Activated CD4-positive, alpha-beta T cell treated with anti-CD3 and anti-CD28 coated beads, Interleukin-2, amount 50 U/mL, for 4 hours (primary cell): ENCODE measurements at regions not wholly inside any gene's neighbourhood (a gene's known extent, or its start where the extent isn't known, plus 50 kb on each side); places are given as distances from the start of the nearest gene placed in this dataset.
"Not testable (repeated sequence)": the region's sequence is repeated elsewhere in the genome, so short reads cannot be mapped to it uniquely, and the experiment has no call there.

Experiments
- DNase-seq, 2 experiments: peaks; one replicate each; pipeline ENCODE4 v3.0.0-alpha.2; 2020

DNA sequence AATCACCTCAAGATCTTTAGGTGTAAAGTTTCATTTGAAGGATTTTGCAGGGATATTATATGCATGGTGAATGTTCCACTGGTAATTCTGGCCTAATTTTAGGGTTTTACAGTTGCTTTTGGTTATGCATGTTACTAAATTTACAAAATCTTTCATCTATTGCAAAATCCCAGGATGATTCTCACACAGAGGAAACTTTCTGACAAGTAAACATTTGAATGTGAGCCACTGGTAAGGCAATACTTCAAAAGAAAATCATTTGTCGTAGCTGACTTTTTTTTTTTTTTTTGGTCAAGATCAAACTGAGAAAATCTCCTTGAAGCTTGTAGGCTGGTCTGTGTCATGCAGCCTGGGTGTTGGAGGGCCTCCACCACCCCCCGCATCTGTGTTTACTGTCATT, 141.9 kb upstream of the EXOC2 start:
- DNase-seq = no peak

DNA sequence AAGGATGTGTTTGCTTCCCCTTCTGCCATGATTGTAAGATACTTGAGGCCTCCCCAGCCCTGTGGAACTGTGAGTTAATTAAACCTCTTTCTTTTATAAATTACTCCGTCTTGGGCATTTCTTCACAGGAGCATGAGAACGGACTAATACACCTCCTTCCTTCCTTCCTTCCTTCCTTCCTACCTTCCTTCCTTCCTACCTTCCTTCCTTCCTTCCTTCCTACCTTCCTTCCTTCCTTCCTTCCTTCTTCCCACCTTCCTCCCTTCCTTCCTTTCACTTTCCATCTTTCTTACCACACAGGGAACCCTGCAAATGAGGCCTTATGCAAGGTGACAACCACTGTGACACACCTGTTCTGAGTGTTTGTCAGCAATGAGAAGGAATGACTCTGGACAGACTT, 141.3 kb upstream of the EXOC2 start:
- DNase-seq = no peak

DNA sequence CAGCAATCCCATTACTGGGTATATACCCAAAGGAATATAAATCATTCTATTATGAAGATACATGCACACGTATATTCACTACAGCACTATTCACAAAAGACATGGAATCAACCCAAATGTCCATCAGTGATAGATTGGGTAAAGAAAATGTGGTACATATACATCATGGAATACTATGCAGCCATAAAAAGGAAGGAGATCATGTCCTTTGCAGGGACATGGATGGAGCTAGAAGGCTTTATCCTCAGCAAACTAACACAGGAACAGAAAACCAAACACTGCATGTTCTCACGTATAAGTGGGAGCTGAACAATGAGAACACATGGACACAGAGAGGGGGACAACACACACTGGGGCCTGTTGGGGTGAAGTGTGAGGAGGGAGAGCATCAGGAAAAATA, 139.9 kb upstream of the EXOC2 start:
- DNase-seq = not testable (repeated sequence)

DNA sequence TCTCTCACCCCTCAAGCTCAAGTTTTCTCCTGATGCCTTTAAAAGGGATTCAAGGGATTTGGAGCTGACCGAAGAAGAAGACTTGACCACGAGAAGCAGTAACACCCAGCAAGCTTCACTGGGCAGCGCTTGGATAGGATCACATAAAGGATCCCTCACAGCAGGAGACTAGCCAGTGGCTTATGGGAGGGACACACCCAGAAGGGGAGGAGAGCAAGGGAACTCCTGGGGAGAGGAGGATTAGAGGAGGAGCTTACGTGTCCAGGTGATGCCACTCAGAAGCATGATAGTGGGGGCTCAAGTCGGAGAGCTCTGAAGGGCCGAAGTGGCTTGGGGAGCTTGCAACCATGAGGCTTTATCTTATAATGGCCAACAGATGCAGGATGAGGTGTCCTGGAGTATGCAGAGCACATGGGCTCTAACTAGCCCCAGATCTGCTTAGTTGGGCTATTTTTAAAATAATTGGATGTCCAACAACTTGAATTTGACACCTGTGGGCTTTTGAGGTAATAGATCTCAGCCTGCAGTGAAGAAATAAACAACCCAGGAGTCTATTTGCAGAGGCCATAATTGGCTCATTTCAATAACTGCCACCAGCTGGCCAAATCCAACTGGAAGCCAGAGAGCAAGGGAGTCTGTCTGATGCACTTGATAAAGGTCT, 137.9 kb upstream of the EXOC2 start:
- no peak for DNase-seq

DNA sequence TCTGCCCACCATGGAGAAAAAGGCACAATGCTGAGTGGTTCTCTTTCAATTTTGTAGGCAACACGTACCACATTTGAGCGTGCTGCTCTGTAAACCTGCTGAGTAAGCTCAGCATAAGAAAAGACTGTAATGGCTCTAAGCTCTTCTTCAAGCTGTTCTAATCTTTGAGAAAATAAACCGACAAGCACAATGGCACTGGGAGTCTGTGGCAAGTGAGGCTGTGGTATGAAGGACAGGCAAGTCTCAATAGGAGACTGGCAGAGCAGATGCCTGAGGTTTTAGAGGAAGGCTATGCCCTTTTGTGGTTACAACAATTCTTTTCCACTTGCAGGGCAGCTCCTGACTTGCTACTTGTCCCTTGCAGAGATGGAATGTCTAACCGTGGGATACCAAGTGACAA, 136.7 kb upstream of the EXOC2 start:
- no peak for DNase-seq

DNA sequence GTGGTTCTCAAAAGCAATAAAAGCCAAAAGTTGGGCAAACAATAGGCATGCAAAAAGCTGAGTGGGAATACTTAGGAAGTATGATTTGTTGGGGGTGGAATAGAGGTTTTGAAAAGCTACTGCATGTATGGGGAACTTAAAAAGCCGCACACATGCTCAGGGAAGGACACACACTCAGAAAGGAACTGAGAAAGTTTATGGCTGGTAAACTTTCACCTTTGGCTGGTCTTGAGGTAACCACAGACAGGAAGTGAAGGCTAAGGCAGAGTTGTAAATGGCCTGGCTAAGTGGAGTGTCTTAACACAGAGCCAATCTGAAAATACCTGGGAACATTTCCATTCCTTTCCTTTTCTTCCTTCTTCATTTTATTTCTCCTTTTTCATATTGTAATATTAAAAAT, 134.5 kb upstream of the EXOC2 start:
- no peak for DNase-seq

DNA sequence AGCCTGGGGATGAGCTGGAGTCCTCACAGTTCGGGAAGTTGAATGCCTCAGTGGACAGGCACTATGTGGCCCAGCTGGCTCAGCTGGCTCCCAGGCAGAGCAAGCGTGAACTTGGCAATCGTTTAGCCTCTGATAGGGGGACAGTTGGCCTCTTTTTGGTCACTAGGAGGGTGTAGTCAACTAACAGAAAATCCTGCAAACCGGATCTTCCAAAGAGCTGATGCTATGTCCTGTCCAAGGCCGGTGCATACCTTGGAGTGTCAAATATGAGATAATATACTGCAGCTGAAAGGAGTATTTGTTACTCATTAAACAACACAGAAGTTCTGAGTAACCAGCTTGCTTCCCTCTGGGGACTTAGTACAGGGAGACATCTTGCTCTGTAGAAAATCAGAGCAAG, 126.2 kb upstream of the EXOC2 start:
- DNase-seq = no peak

DNA sequence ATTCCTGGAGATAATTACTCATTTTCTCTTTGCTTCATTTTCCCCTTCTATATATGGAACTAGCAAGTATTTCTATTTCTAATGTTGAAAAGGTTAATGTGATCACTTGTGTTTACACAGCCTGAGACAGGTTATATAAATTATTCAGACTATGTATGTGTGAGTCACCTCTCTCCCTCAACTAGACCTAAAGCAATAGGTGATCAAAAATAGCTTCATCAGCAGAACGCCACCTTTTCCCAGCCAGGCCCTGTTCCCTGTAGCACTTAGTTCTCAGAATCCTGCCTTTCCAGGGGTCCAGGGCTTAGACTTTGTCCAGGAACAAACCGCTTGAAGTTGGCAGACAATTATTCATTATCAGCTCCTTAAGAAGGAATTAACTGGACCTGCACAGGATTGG, 125.3 kb upstream of the EXOC2 start:
- DNase-seq = no peak

DNA sequence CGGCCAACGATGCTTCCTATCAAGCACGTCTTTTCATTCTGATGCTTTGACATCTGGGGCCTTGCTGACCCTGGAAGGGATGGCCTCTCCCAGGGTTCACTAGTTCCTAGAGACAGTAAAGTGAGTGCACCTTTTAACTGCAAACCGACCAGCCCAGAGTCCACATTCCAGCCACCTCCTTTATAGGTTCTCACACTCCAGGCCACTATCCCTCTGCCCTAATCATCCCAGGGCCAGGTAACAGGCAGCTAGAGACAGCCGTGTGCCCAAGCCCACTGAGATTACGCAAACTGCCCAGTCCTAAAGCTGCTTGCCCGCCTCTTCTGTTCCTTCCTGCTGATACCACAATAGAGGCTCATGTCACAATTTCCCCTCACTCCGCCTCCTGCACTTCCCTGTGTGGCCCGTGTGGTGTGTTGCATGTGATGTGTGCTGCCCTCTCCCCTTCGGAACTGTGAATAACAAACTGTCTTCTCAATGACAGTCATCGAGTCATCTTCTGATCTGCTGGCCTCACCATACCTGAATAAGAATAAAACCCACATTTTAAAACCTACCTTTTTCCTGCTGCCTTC, 123.7 kb upstream of the EXOC2 start:
- peak in 1 of 2 experiments; percentile 2 for DNase-seq

DNA sequence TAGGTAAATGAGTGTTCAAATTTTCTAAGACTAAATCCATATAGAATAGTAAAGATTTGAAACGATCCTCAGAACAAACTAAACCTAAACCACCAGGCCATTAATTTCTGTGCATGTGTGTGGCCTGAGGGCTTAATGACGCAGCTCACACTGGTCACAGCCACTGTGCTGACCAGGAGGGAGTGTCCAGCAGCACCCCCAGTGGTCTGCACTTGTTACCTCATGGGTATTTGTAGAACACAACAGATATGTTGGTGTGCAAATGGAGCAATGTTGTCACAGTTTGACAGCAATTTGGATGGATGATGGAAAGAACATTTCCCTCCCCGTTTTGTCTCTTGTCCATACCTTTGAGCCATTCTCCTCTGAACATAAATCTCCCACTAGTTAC, 122.4 kb upstream of the EXOC2 start:
- no peak for DNase-seq

DNA sequence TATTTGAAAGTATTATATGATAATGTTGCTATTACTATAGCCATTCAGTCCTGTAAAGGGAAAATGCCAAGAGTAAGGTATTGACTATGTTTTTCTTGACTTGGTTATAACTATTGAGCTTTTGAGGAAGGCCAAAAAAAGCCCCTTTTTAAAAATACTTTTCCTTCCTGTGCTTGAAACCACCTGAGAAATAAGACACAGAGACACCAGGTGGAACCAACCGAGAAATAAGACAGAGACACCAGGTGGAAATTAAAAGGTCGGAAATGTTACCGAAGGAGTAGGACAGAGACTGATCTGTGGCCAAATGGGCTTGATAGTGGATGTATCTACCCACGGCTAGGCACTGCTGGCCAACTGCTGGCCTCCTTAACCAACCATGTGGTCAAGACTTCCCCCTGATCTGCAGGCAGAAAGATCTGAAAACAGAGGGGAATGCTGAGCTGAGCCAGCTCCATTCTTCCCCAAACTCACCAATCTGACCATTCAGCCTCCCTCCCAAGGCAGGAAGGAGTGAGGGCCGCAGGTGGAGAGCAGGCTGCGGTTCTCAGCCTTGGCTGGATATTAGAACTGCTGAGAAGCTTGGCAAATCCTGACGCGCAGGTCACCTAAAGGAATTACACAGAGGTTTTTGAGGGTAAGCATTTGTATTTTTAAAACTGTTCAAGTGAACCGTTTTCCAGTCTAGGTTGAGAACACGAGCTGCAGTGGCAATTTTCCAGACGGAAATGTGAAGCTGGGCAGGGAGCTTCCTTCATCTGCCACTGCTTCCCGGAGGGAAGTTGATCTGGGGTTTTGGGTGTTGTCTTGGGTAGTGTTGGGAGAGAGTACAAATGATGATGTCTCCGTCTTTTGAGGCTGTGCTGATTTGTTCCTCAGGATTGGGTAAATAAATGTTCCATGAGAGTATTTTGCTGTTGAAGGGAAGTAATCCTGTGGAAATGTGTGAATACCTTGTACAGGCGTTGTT, 121.7 kb upstream of the EXOC2 start:
- DNase-seq = no peak

DNA sequence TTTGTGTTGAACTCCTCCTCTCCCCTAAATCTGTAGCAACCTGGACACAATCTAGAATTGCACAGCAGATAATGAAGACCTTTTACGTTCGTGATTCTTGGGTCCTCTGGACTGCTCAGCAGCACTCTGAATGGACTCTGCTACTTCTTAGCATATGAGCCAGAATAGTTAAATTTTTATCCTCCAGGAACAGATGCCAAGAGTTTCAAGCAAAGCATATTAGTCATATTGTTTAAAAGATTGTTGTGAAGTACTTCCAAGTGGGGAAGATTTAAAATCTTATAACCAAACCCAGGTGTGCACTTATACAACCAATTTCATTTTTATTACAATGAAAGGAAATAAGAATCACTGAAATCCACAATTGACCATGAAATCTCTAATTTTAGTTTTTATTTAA, 118.9 kb upstream of the EXOC2 start:
- DNase-seq = no peak

DNA sequence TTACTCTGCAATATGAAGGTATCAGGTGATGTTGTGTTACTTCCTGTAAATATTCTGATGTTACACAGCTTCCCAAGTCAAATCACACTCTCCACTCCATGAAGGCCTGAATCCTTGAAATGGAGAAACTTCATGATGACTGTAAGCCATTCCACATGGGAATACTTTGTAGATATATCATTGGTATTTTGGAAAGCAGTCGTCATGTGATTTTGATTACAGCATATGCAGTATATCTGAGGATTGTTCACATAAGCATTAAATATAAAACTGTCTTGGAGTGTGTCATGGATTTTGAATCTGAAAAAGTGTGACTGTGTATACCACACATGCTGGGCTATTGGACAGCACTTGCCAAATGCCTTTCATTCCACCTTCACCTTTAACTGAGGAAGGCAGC, 118.3 kb upstream of the EXOC2 start:
- DNase-seq = no peak

DNA sequence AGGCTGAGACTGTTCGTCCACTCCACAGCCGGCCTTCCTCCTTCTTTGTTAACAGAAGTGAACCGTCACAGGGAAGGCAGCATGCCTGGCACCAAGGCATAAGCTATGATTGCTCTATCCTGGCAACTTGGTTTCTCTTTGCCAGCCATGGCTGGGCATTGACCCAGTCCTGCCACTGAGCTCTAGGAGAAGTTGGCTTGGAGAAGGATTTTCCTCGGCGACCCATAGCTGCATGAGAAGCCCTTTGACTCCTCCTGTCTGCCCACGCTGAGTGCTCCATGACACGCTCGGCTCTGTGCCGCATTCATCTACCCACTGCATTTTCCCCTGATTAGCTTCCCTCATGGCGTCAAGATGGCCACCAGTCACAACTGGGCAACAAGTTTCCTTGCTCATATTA, 111.8 kb upstream of the EXOC2 start:
- DNase-seq = no peak

DNA sequence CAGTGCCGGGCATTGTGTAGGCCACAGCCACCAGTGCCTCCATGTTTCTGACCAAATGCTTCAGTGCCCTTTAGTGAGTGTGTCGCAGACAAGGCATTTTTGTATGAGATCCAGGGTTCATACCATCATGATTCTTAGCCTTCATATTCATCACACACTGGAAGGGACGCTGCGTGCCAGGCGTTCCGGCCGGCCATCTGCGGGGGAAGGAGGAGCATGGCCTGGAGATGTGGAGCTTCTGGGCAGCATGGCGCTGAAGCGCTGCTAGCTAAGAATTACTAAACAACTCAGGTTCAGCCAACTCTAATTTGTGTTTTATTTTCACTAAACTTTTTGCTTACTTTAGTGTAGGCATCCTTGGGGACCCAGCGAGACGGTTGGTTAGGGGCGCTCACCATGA, 111.4 kb upstream of the EXOC2 start:
- DNase-seq = no peak

DNA sequence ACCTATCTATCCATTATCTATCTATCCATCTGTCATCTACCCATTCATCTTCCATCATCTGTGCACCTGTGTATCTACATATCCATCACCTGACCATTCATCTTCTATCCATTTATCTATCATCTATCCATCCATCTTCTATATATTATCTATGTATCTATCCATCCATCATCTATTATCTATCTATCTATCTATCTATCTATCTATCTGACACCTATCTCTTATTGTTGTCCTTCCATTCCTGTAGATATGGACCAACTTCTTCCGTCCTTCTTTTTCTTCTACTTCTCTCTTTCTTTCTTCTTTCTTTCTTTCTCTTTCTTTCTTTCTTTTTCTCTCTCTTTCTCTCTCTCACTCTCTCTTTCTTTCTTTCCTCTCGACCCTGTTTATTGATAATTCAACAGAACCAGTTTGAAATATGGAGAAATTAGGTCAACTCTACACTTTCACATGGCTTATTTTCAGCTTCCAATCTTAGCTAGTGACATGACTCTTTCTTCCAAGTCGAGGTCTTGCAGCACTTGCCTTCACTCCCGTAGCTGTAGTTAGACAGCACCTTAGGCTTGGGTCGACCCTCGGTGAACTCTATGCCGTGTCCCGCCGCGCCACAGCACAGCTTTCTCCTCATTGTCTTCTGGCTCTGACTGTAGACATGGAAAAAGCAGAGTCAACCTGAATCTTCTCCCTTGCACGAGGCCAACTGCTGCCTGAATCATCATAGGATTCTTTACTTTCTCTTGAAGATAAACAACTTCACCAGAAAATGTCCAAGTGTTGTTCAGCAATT, 110.4 kb upstream of the EXOC2 start:
- no peak for DNase-seq

DNA sequence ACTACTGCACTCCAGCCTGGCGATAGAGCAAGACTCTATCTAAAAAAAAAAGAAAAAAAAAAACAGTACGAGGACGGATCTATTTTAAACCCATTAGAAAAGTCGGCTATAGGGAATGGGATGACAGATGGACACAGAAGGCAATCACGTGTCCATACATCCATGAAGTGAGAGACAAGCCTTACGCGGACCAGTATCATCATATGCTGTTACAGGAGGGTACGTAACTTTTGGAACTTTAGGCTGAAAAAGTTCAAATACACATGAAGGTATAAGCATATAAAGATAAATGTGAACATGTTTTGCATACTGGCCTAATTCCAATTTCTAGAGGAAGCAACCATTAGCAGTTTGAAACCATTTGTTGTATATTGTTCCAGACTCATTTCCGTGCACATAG, 109.8 kb upstream of the EXOC2 start:
- no peak for DNase-seq

DNA sequence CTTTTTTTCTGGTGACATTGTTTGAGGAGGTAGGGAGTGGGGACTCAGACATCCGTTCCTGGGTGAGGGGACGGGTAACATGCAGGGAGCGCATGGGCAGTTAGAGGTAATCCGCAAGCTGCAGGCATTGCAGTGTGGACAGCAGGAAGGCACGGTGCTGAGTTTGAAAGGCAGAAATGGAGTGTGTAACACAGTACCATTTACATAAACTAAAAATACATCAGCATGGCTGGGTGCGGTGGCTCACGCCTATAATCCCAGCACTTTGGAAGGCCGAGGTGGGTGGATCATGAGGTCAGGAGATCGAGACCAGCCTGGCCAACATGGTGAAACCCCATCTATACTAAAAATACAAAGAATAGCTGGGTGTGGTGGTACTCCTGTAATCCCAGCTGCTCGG, 109.3 kb upstream of the EXOC2 start:
- not testable (repeated sequence) for DNase-seq

DNA sequence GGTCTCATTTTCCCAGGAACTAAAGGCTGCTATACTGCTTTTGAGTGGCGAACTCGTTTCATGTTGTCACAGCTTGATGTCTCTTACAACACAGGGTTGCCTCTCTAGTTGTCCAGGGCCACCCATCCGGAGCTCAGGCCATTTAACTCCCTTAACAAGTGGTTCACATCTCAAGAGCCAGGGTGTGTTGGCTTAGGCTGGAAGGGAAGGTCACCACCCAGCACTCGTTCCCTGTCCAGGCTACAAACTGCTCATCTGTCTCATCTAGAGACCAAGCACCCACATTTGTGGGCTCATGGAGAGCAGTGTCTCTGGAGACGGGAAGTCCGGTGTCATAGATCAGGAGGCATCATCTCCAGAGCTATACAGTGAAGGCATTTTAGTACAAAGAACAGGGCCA, 106.8 kb upstream of the EXOC2 start:
- no peak for DNase-seq

DNA sequence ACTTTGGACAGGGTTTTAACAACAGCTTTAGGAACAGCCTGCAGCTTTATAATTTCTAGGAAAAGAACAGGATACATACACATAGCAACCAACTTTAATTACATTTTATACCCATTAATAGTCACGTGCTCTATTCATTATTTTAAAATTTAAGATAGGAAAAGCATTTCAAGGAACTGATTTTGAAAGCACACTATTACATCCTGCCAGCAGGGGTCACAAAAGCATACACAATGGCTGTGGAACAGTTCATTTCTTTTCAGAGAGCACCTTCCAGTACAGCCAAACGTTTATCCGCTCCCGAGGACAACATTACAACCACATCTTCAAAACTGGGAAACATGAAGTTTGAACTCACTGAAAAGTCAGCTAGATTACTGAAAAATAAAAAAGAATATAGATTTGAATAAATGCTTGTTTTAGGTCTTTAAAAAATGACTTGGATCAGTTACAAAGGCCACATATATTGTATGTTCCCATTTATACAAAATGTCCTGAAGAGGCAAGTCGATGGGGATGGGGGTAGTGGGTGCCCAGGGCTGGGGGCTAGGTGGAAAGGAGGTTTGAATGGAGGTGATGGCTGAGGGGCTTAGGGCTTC, 104.6 kb upstream of the EXOC2 start:
- DNase-seq = peak in 1 of 2 experiments; percentile 11

DNA sequence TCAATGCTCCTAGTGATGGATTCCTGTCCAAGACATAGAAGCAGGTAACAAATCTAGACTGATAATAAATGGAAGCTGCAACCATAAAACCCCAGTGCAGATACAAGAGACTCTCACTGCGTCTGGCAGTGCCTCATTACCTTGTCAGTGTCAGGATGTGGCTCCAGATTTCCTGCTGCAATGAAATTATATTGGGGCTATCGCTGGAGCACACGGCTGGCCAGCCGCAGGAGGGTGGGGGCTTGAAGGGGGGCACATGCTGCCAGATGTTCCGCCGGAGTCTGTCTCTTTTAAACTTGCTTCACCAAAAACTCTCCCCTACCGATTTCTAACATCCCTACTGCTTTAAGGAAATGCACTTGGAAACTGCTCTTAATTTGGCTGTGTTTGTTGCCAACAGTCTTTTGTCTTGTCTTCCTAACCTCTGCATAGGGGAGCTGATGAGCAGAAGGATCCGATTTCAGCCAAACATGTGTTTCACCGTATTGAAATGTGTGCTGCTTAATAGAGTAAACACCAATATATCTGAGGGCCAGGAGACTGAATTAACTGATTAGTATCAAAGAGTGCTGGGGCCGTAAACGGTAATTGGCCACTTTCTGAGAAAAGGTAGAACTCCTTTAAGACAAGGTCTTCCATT, 102.2 kb upstream of the EXOC2 start:
- no peak for DNase-seq

DNA sequence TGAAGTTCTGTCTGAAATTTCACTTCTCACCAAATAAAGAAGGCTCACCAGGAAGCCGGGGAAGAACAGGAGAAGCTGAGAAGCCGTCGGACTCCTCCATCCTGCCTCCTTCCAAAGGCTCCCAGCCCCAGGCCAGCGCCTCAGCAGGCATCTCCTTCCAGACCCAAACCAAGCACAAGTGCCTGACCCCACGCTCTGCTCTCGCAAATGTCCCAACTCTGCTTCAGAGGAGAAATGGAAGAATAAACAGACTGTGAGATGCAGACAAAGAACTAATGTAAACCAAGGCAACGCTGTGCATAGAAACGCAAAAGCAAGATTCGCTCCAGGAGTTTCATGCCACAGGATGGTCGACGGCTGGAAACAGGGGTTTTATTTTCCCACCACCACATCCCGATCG, 100.3 kb upstream of the EXOC2 start:
- no peak for DNase-seq
